Tibial nerve (tissue), 4 donors: ENCODE measurements at regions not wholly inside any gene's neighbourhood (a gene's known extent, or its start where the extent isn't known, plus 50 kb on each side); places are given as distances from the start of the nearest gene placed in this dataset.

Experiments used
- CTCF ChIP-seq, 5 experiments: fragments of 200-600 bp in 3 of 5; fragments of 450-650 bp in 2 of 5; sonication (generic) in 3 of 5; IDR thresholded peaks; one replicate each; pipeline ENCODE4 v1.5.1; 2016 to 2019; ENCODE audit warnings: antibody characterized with exemption in 5 of 5, mild to moderate bottlenecking in 3 of 5, moderate library complexity in 2 of 5
- EP300 ChIP-seq, 2 donors: sonication (generic); formaldehyde crosslinking; IDR thresholded peaks; one replicate each; pipeline ENCODE4 v1.6.1; 2017; ENCODE audit warnings: antibody characterized with exemption in 2 of 2, mild to moderate bottlenecking in 1 of 2
- POLR2A ChIP-seq, 2 donors: fragments of 450-650 bp; IDR thresholded peaks; one replicate each; pipeline ENCODE4 v1.6.1; 2017; ENCODE audit warnings: antibody characterized with exemption in 2 of 2, mild to moderate bottlenecking in 2 of 2, moderate library complexity in 2 of 2

- no peak for TF ChIP-seq CTCF (IDR thresholded peaks at IDR 0.05)
- no peak for TF ChIP-seq EP300 (IDR thresholded peaks at IDR 0.05)
- no peak for TF ChIP-seq POLR2A (IDR thresholded peaks at IDR 0.05)
Measured at GRCh38 chr12:38411946-38412345, 95.4 kb downstream of the ALG10B start.
